ENCODE measurements at regions not wholly inside any gene's neighbourhood (a gene's known extent, or its start where the extent isn't known, plus 50 kb on each side); places are given as distances from the start of the nearest gene placed in this dataset.

DNA sequence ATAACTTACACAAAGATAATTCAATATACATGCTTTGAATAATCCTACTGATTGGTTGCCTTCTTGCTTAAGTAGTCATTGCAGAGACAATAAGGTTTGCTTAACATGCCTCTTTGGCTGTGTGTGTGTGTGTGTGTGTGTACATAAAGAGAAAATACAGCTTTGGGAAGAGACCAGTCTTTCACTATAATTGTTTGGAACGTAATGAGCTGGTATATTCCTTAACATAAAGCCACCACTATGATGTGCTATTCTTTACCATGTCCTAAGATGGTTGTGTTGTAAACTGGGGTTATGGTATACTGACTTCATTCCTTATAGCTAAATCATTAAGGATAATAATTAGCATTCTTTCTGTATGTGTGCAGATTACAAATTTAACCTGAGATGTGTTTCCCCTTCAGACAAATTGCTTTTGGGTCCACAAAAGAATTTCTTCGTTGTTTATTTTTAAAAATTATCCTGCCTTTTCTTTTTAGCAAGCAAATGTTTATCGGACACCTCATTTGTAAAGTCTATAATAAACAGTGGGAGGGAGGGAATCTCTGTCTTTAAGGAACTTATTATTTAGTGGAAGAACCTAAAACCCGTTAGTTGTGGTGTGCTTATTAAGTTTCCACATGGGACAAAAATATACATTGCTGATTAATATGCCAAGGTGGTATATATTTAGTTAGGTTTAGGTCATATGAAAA is 74.4 kb downstream of the TMX1 start:
- no peak for DNase-seq (ENCODE audit: low spot score)
- H3K4me3 ChIP-seq (replicated peaks in 1 of 3; ENCODE audit: insufficient read depth in 1 of 3, low read depth in 2 of 3, low read length in 3 of 3) = no peak overlapping the region
- H3K36me3 ChIP-seq (replicated peaks in 1 of 2; ENCODE audit: control insufficient read depth in 1 of 2, insufficient read depth in 2 of 2, low read length in 2 of 2) = no peaks in the 10 kb centered on the region
- H3K79me2 ChIP-seq (ENCODE audit: insufficient read depth, low read length) = no peaks in the 10 kb centered on the region
- H3K9me3 ChIP-seq (ENCODE audit: low read length) = no peaks in the 10 kb centered on the region
- H4K20me1 ChIP-seq (ENCODE audit: insufficient read depth, low read length) = no peaks in the 10 kb centered on the region
- in situ Hi-C loops (cut with HindIII; ENCODE audit: extremely low pct_ligation_motif_present, low pct_unique_long_range_greater_than_20kb) (no loop called here), intact Hi-C loops (cut with micrococcal nuclease; ENCODE audit: unreplicated experiment) (no loop called here)
- no peak for ATAC-seq
- no peak overlapping the region for H3K27ac ChIP-seq (ENCODE audit: extremely low read length, insufficient read depth, low read length)
- H3K9ac ChIP-seq (ENCODE audit: insufficient read depth, low read depth, low read length) = no peak overlapping the region
- no peak overlapping the region for H2AFZ ChIP-seq (ENCODE audit: low read length)
- no peak for FAIRE-seq
- no peak overlapping the region for H3K4me2 ChIP-seq (ENCODE audit: low read depth, low read length)
- BruUV-seq (replicated peaks) = no TSS peak
- ChIA-PET POLR2A (no interaction called here), CTCF (ENCODE audit: low intra/inter-chr PET ratio, low total read pairs) (no interaction called here)
- no peaks in the 10 kb centered on the region for H3K27me3 ChIP-seq (ENCODE audit: control insufficient read depth in 1 of 2, insufficient read depth in 2 of 2, low read length in 2 of 2)
- no peaks in the 10 kb centered on the region for H3K4me1 ChIP-seq (ENCODE audit: insufficient read depth, low read length)
- WGBS (ENCODE audit: low lambda C conversion rate) = 3% methylated on average over 4 of the region's 4 CpGs
- TF ChIP-seq, protein P1, sequence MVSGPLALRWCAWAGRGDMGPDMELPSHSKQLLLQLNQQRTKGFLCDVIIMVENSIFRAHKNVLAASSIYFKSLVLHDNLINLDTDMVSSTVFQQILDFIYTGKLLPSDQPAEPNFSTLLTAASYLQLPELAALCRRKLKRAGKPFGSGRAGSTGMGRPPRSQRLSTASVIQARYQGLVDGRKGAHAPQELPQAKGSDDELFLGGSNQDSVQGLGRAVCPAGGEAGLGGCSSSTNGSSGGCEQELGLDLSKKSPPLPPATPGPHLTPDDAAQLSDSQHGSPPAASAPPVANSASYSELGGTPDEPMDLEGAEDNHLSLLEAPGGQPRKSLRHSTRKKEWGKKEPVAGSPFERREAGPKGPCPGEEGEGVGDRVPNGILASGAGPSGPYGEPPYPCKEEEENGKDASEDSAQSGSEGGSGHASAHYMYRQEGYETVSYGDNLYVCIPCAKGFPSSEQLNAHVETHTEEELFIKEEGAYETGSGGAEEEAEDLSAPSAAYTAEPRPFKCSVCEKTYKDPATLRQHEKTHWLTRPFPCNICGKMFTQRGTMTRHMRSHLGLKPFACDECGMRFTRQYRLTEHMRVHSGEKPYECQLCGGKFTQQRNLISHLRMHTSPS (CRISPR knock-in tag; IDR thresholded peaks at IDR 0.05; ENCODE audit: low read depth) = no peak
- TF ChIP-seq HNRNPH1 (optimal IDR thresholded peaks at IDR 0.05; ENCODE audit: low read depth, low read length) = no peak
- TF ChIP-seq ETV6 (CRISPR knock-in tag; conservative IDR thresholded peaks at IDR 0.05) = no peak
- TF ChIP-seq CHCHD3 (CRISPR knock-in tag; IDR thresholded peaks at IDR 0.05) = no peak
- no peak for TF ChIP-seq ASH2L (IDR thresholded peaks at IDR 0.05; ENCODE audit: insufficient read length, low read depth, low read length)
- TF ChIP-seq, protein P2, sequence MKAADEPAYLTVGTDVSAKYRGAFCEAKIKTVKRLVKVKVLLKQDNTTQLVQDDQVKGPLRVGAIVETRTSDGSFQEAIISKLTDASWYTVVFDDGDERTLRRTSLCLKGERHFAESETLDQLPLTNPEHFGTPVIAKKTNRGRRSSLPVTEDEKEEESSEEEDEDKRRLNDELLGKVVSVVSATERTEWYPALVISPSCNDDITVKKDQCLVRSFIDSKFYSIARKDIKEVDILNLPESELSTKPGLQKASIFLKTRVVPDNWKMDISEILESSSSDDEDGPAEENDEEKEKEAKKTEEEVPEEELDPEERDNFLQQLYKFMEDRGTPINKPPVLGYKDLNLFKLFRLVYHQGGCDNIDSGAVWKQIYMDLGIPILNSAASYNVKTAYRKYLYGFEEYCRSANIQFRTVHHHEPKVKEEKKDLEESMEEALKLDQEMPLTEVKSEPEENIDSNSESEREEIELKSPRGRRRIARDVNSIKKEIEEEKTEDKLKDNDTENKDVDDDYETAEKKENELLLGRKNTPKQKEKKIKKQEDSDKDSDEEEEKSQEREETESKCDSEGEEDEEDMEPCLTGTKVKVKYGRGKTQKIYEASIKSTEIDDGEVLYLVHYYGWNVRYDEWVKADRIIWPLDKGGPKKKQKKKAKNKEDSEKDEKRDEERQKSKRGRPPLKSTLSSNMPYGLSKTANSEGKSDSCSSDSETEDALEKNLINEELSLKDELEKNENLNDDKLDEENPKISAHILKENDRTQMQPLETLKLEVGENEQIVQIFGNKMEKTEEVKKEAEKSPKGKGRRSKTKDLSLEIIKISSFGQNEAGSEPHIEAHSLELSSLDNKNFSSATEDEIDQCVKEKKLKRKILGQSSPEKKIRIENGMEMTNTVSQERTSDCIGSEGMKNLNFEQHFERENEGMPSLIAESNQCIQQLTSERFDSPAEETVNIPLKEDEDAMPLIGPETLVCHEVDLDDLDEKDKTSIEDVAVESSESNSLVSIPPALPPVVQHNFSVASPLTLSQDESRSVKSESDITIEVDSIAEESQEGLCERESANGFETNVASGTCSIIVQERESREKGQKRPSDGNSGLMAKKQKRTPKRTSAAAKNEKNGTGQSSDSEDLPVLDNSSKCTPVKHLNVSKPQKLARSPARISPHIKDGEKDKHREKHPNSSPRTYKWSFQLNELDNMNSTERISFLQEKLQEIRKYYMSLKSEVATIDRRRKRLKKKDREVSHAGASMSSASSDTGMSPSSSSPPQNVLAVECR (CRISPR knock-in tag; IDR thresholded peaks at IDR 0.05; ENCODE audit: borderline replicate concordance) = no peak
- no peak for TF ChIP-seq TMF1 (CRISPR knock-in tag; IDR thresholded peaks at IDR 0.05; ENCODE audit: low read depth)
- no peak for TF ChIP-seq ZNF558 (CRISPR knock-in tag; IDR thresholded peaks at IDR 0.05; ENCODE audit: borderline replicate concordance)
- TF ChIP-seq KLF11 (CRISPR knock-in tag; IDR thresholded peaks at IDR 0.05) = no peak
- TF ChIP-seq MIXL1 (CRISPR knock-in tag; IDR thresholded peaks at IDR 0.05) = no peak
- no peak for TF ChIP-seq ZNF776 (CRISPR knock-in tag; IDR thresholded peaks at IDR 0.05)
- TF ChIP-seq, protein P3, sequence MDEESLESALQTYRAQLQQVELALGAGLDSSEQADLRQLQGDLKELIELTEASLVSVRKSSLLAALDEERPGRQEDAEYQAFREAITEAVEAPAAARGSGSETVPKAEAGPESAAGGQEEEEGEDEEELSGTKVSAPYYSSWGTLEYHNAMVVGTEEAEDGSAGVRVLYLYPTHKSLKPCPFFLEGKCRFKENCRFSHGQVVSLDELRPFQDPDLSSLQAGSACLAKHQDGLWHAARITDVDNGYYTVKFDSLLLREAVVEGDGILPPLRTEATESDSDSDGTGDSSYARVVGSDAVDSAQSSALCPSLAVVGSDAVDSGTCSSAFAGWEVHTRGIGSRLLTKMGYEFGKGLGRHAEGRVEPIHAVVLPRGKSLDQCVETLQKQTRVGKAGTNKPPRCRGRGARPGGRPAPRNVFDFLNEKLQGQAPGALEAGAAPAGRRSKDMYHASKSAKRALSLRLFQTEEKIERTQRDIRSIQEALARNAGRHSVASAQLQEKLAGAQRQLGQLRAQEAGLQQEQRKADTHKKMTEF (CRISPR knock-in tag; IDR thresholded peaks at IDR 0.05) = no peak
- TF ChIP-seq FOSL1 (CRISPR knock-in tag; IDR thresholded peaks at IDR 0.05; ENCODE audit: borderline replicate concordance) = no peak
- no peak for TF ChIP-seq SRSF9 (IDR thresholded peaks at IDR 0.05; ENCODE audit: borderline replicate concordance, insufficient read depth, low read depth, low read length, poor library complexity, severe bottlenecking)
- no peak for TF ChIP-seq SMARCE1 (IDR thresholded peaks at IDR 0.05; ENCODE audit: borderline replicate concordance)
- TF ChIP-seq HHEX (CRISPR knock-in tag; IDR thresholded peaks at IDR 0.05) = no peak
- TF ChIP-seq GTF3A (CRISPR knock-in tag; conservative IDR thresholded peaks at IDR 0.05) = no peak

Data from HepG2 (cell line).